ENCODE measurements at regions not wholly inside any gene's neighbourhood (a gene's known extent, or its start where the extent isn't known, plus 50 kb on each side); places are given as distances from the start of the nearest gene placed in this dataset.

- H3K27ac ChIP-seq = no peak overlapping the region
- TF ChIP-seq, protein P1, sequence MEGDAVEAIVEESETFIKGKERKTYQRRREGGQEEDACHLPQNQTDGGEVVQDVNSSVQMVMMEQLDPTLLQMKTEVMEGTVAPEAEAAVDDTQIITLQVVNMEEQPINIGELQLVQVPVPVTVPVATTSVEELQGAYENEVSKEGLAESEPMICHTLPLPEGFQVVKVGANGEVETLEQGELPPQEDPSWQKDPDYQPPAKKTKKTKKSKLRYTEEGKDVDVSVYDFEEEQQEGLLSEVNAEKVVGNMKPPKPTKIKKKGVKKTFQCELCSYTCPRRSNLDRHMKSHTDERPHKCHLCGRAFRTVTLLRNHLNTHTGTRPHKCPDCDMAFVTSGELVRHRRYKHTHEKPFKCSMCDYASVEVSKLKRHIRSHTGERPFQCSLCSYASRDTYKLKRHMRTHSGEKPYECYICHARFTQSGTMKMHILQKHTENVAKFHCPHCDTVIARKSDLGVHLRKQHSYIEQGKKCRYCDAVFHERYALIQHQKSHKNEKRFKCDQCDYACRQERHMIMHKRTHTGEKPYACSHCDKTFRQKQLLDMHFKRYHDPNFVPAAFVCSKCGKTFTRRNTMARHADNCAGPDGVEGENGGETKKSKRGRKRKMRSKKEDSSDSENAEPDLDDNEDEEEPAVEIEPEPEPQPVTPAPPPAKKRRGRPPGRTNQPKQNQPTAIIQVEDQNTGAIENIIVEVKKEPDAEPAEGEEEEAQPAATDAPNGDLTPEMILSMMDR (IDR thresholded peaks at IDR 0.05) = no peak
- no peak for TF ChIP-seq ZFX (IDR thresholded peaks at IDR 0.05; ENCODE audit: borderline replicate concordance)
Observed at GRCh38 chr4:32133141-32133540, 1413.0 kb downstream of the PCDH7 start.

DNA sequence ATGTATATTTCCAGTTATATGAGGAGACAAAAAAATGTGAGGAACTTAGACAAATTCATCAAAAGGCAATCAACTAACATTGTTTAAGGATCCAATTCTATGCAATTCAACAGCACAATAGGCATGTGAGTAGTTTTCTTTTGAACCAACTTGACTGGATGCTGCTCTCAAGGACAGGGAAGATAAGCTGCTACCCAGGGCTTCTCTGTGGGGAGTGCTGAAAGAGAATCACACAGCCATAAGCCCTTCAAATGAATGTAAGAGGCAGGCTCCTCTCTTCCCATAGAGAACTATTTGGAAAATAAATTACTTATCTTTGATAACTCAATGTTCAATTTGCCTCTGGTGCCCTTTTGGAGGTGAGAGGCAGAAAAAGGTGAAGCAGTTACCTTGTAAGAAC, 1413.6 kb downstream of the PCDH7 start:
- TF ChIP-seq, protein P1 (IDR thresholded peaks at IDR 0.05) = no peak
- no peak for TF ChIP-seq ZFX (IDR thresholded peaks at IDR 0.05; ENCODE audit: borderline replicate concordance)
- no peak overlapping the region for H3K27ac ChIP-seq

DNA sequence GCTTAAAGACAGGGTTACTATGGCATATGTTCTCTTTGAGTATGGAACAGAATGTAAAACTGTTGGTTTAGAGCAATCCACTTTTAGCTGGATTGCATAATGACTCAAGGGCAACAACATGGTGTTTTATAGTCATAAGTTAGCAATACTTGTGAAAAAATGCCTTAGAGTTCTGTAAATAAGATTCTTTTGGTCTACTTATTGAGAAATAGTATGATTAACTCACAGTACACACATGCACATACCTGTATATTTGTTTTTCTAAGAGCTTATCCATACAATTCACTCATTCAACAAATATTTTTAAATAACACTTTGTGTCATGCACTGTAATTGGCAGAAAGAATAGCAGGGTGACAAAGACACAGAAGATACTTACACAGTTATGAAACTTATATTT, 1415.5 kb downstream of the PCDH7 start:
- TF ChIP-seq, protein P1 (IDR thresholded peaks at IDR 0.05) = no peak
- TF ChIP-seq ZFX (IDR thresholded peaks at IDR 0.05; ENCODE audit: borderline replicate concordance) = no peak
- no peak overlapping the region for H3K27ac ChIP-seq

DNA sequence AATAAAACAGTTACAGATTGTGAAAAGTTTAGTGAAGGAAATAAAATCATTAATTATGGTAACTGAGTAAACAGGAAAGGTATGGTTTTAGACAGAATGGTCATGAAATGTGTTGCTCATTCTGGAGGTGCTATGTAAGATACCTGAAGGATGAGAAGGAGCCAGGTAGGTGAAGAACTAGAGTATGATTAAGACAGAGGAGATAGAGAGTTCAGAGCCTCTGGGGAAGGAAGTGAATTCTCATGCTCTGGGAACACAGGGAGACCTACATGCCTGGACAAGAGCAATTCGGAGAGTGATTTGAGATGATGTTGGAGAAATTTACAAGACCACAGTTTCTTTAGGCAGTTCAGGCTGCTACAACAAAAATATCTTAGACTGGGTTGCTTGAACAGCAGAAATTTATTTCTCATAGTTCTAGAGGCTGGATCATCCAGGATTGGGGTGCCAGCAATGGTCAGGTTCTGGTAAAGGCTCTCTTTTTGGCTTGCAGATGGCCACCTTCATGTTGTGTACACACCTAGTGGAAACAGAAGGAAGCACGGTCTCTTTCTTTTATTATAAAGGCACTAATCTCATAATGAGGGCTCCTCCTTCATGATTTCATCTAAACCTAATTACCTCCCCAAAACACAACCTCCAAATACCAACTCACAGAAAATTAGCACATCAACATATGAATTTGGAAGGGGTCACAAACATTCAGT, 1416.1 kb downstream of the PCDH7 start:
- TF ChIP-seq, protein P1 (IDR thresholded peaks at IDR 0.05) = no peak; the same call in 1 of the 2 replicates
- no peak for TF ChIP-seq ZFX (IDR thresholded peaks at IDR 0.05; ENCODE audit: borderline replicate concordance)
- H3K27ac ChIP-seq = no peak overlapping the region

- no peak overlapping the region for H3K27ac ChIP-seq
- TF ChIP-seq, protein P1 (IDR thresholded peaks at IDR 0.05) = no peak
- no peak for TF ChIP-seq ZFX (IDR thresholded peaks at IDR 0.05; ENCODE audit: borderline replicate concordance)
Observed at GRCh38 chr4:32140636-32141035, 1420.5 kb downstream of the PCDH7 start.

DNA sequence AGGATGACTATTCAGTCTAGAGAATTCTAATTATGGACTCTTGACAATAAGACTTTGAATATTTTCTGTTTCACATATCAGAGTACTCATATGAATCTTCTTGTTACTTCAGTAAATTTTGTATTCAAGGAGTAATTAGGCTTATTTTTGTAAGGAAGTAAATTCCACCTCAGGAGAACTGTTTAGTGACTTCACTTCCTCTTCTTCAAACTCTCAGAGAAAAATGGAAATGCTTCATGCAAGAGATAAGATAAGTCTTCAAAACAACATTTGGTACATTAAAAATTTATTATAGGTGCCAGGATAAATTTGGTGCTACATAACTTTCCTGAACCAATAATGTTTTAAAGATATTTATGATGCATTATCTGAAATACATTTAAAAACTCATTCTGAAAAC, 1421.9 kb downstream of the PCDH7 start:
- H3K27ac ChIP-seq = no peak overlapping the region
- TF ChIP-seq ZFX (IDR thresholded peaks at IDR 0.05; ENCODE audit: borderline replicate concordance) = no peak
- TF ChIP-seq, protein P1 (IDR thresholded peaks at IDR 0.05) = no peak

DNA sequence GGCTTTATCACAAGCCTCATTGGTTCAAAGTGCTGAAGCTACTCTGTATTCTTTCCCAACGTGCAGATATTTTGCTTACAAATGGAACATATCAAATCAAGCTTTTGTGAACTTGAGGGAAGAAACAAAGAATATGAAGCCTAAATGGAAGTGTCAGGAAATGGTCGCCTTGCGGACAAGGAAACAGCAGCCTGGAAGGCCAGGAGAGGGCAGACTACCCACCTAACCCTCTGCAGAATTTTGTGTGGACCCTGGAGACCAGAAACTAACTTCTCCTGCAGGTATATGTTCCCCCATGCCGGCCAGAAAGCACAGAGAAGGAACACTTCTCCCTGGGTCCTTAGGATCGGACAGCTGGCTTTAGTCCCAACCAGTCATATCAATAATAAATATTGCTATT, 1425.8 kb downstream of the PCDH7 start:
- TF ChIP-seq ZFX (IDR thresholded peaks at IDR 0.05; ENCODE audit: borderline replicate concordance) = no peak
- TF ChIP-seq, protein P1 (IDR thresholded peaks at IDR 0.05) = no peak; the same call in 1 of the 2 replicates
- no peak overlapping the region for H3K27ac ChIP-seq

All from 22Rv1 (cell line).